OCI-LY7 (cell line): ENCODE measurements at regions not wholly inside any gene's neighbourhood (a gene's known extent, or its start where the extent isn't known, plus 50 kb on each side); places are given as distances from the start of the nearest gene placed in this dataset.

Experiments used
- BruUV-seq: library from RNA; stranded (reverse); fragments of 400-500 nt; replicated peaks from 2 replicates; lab custom pipeline; 2021; lab: Mats Ljungman, UMichigan
- CTCF ChIA-PET: fragments of 300-600 bp; sonication (Branson Sonifier 250); formaldehyde crosslinking; loops from one replicate; lab custom pipeline; 2022; ENCODE audit warnings: antibody characterized with exemption; ENCODE audit not compliant: unreplicated experiment; lab: Charles Lee
- POLR2A ChIA-PET: fragments of 300-600 bp; sonication (Branson Sonifier 250); formaldehyde crosslinking; loops from one replicate; lab custom pipeline; 2022; ENCODE audit warnings: antibody characterized with exemption; lab: Charles Lee
- DNase-seq: peaks from one replicate; pipeline ENCODE4 v3.0.0-alpha.2; 2015; ENCODE audit warnings: low spot score
- H2AFZ ChIP-seq: fragments of 200-600 bp; sonication (generic), shearing (Covaris generic); 2 replicates; pipeline ENCODE4 v1.6.1; 2014; ENCODE audit warnings: mild to moderate bottlenecking, antibody characterized with exemption, low read length, moderate library complexity
- H3K27ac ChIP-seq: fragments of 200-600 bp; sonication (generic); 2 replicates; pipeline ENCODE4 v1.5.1; 2014; ENCODE audit warnings: mixed run types, low read depth, mild to moderate bottlenecking, moderate library complexity, low read length, inconsistent platforms; ENCODE audit not compliant: poor library complexity, severe bottlenecking
- H3K36me3 ChIP-seq: fragments of 200-600 bp; sonication (generic); 2 replicates; pipeline ENCODE4 v1.6.1; 2014; ENCODE audit warnings: mild to moderate bottlenecking, antibody characterized with exemption, low read length, moderate library complexity, mixed read lengths; ENCODE audit not compliant: insufficient read depth
- H3K4me1 ChIP-seq: fragments of 200-600 bp; sonication (generic); 2 replicates; pipeline ENCODE4 v1.5.1; 2014; ENCODE audit warnings: mild to moderate bottlenecking, low read length; ENCODE audit not compliant: insufficient read depth, poor library complexity, severe bottlenecking
- H3K4me2 ChIP-seq: fragments of 200-600 bp; sonication (generic); 2 replicates; pipeline ENCODE4 v1.6.1; 2014; ENCODE audit warnings: mild to moderate bottlenecking, low read length
- H3K4me3 ChIP-seq: fragments of 200-600 bp; sonication (generic); 2 replicates; pipeline ENCODE4 v1.5.1; 2014; ENCODE audit warnings: mild to moderate bottlenecking, low read depth, low read length; ENCODE audit not compliant: poor library complexity, severe bottlenecking
- H3K79me2 ChIP-seq: fragments of 200-600 bp; sonication (generic); 2 replicates; pipeline ENCODE4 v1.6.1; 2016; ENCODE audit warnings: low read depth, mild to moderate bottlenecking, low read length, moderate library complexity, mixed read lengths; ENCODE audit not compliant: insufficient read depth
- H3K9me2 ChIP-seq: fragments of 200-600 bp; sonication (generic); 2 replicates; pipeline ENCODE4 v1.6.1; 2016; ENCODE audit warnings: mild to moderate bottlenecking, low read length, mixed read lengths; ENCODE audit not compliant: insufficient read depth
- H3K9me3 ChIP-seq: fragments of 200-600 bp; sonication (generic); 2 replicates; pipeline ENCODE4 v1.6.1; 2014; ENCODE audit warnings: mild to moderate bottlenecking, mixed run types, low read length, mixed read lengths
- H4K20me1 ChIP-seq: fragments of 200-600 bp; sonication (generic); 2 replicates; pipeline ENCODE4 v1.6.1; 2014; ENCODE audit warnings: mild to moderate bottlenecking, antibody characterized with exemption, low read length, moderate library complexity, mixed read lengths; ENCODE audit not compliant: insufficient read depth
- CTCF ChIP-seq: fragments of 200-600 bp; sonication (generic); conservative IDR thresholded peaks from 2 replicates; pipeline ENCODE4 v1.5.1; 2014; ENCODE audit warnings: mild to moderate bottlenecking, antibody characterized with exemption, low read length, moderate library complexity, mixed read lengths
- EZH2phosphoT487 ChIP-seq: fragments of 200-600 bp; sonication (generic); IDR thresholded peaks from 2 replicates; pipeline ENCODE4 v1.6.1; 2018; ENCODE audit warnings: low read depth, borderline replicate concordance, mild to moderate bottlenecking, mixed run types, antibody characterized with exemption, low read length, moderate library complexity, mixed read lengths
- intact Hi-C: fragments of 100-400 bp; cut with micrococcal nuclease; formaldehyde crosslinking; loops from one replicate; pipeline ENCODE4 v1.10.0; 2022; ENCODE audit not compliant: unreplicated experiment

- Histone ChIP-seq H3K4me1 (no peaks in the 10 kb centered on the region), H4K20me1 (no peaks in the 10 kb centered on the region; the same call in 1 of the 2 replicates), H3K9me2 (no peaks in the 10 kb centered on the region), H2AFZ (no peak overlapping the region), H3K9me3 (no peaks in the 10 kb centered on the region), H3K79me2 (no peaks in the 10 kb centered on the region), H3K27ac (no peak overlapping the region), H3K4me2 (no peak overlapping the region), H3K4me3 (no peak overlapping the region), H3K36me3 (no peaks in the 10 kb centered on the region)
- POLR2A ChIA-PET: interaction anchor here (0.6 kb wide), 1 partner anchor 1254 kb away, joined by 3 read pairs; no protein-coding TSS in a partner anchor
- CTCF ChIA-PET: no interaction called here
- TF ChIP-seq EZH2phosphoT487 (no peak), CTCF (no peak)
- BruUV-seq: no TSS peak
- intact Hi-C loops: no loop called here
- no peak for DNase-seq
Observed at GRCh38 chr12:113667676-113668356, 196.1 kb upstream of the LHX5 start.

GRCh38 chr12:113667095-113667494 lies 195.4 kb upstream of the LHX5 start:
- TF ChIP-seq CTCF: no peak
- no peak for TF ChIP-seq EZH2phosphoT487
- POLR2A ChIA-PET: no interaction called here

GRCh38 chr12:113666223-113666622 lies 194.6 kb upstream of the LHX5 start:
- no peaks in the 10 kb centered on the region for H3K79me2 ChIP-seq
- H3K9me2 ChIP-seq: no peaks in the 10 kb centered on the region
- TF ChIP-seq EZH2phosphoT487 (no peak), CTCF (no peak)
- no TSS peak for BruUV-seq
- no peak for DNase-seq
- no peaks in the 10 kb centered on the region for H3K4me1 ChIP-seq
- H3K27ac ChIP-seq: no peak overlapping the region
- intact Hi-C loops: no loop called here
- ChIA-PET CTCF (no interaction called here), POLR2A (interaction anchor here (0.7 kb wide), 1 partner anchor 89 kb away, joined by 3 read pairs; no protein-coding TSS in a partner anchor)
- H4K20me1 ChIP-seq: no peaks in the 10 kb centered on the region; the same call in 1 of the 2 replicates
- H3K4me2 ChIP-seq: no peak overlapping the region
- no peak overlapping the region for H3K4me3 ChIP-seq
- no peaks in the 10 kb centered on the region for H3K36me3 ChIP-seq
- no peaks in the 10 kb centered on the region for H3K9me3 ChIP-seq
- H2AFZ ChIP-seq: no peak overlapping the region

More at GRCh38 chr12:113667095-113667494, 195.4 kb upstream of the LHX5 start:
- Histone ChIP-seq H3K27ac (no peak overlapping the region), H3K4me3 (no peak overlapping the region), H3K9me3 (no peaks in the 10 kb centered on the region), H4K20me1 (no peaks in the 10 kb centered on the region; the same call in 1 of the 2 replicates), H3K9me2 (no peaks in the 10 kb centered on the region), H3K79me2 (no peaks in the 10 kb centered on the region), H3K4me2 (no peak overlapping the region), H3K4me1 (no peaks in the 10 kb centered on the region), H3K36me3 (no peaks in the 10 kb centered on the region), H2AFZ (no peak overlapping the region)
- CTCF ChIA-PET: no interaction called here
- DNase-seq: no peak
- intact Hi-C loops: no loop called here
- BruUV-seq: no TSS peak
